ENCODE measurements at regions not wholly inside any gene's neighbourhood (a gene's known extent, or its start where the extent isn't known, plus 50 kb on each side); places are given as distances from the start of the nearest gene placed in this dataset.

DNA sequence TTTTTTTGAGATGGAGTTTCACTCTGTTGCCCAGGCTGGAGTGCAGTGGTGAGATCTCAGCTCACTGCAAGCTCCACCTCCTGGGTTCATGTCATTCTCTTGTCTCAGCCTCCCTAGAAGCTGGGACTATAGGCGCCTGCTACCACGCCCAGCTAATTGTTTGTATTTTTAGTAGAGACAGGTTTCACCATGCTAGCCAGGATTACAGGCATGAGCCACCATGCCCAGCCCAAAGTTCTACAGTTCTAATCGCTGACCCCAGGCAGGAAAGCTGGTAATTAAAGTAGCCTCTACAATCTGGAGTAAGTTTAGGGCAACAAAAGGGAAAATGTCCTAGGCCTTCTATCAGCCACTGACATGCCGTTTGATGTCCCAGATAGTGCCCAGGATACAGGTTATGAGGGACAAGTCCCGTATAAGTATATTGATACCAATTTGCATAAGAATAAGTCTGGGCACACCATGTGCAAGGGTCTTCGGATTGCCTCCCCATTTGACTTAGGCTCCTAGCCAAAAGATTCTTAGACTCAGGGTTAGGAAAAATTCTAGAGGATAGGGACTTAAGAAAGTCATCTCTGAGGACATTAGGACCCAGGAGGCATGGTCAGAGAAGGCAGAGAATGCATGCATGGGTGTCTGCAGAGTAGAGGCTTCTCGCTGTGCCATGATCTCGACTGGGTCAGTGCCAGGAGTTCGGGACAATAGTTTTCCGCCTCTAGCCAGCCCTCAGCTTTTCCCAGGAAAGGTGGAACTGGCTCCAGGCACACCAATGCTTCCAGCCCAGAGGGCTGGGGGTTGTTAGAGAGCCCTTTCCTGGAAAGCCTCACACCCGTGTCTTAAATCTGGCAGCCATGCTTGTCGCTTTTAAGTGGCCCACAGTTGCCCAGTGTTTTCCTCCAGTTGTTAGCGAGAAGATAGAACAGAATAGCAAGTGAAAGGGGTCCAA is 1111.1 kb downstream of the TAF11L14 start:
- WGBS (ENCODE audit: insufficient coverage), result 96% methylated on average over 10 of the region's 13 CpGs
- no peaks in the 10 kb centered on the region for H3K4me1 ChIP-seq (ENCODE audit: control insufficient read depth, insufficient read depth, low read length)
- DNase-seq (ENCODE audit: low read depth in 4 of 6, low spot score in 6 of 6), result no peak
- no peaks in the 10 kb centered on the region for H3K9me3 ChIP-seq (ENCODE audit: control insufficient read depth, insufficient read depth, low read length)
- no peaks in the 10 kb centered on the region for H3K27me3 ChIP-seq (ENCODE audit: control insufficient read depth, insufficient read depth, low read length)
- no peaks in the 10 kb centered on the region for H3K36me3 ChIP-seq (ENCODE audit: control insufficient read depth, insufficient read depth, low read length)
- H3K27ac ChIP-seq (ENCODE audit: low read depth, low read length), result no peak overlapping the region
- H3K4me3 ChIP-seq (ENCODE audit: low read depth, low read length), result no peak overlapping the region

DNA sequence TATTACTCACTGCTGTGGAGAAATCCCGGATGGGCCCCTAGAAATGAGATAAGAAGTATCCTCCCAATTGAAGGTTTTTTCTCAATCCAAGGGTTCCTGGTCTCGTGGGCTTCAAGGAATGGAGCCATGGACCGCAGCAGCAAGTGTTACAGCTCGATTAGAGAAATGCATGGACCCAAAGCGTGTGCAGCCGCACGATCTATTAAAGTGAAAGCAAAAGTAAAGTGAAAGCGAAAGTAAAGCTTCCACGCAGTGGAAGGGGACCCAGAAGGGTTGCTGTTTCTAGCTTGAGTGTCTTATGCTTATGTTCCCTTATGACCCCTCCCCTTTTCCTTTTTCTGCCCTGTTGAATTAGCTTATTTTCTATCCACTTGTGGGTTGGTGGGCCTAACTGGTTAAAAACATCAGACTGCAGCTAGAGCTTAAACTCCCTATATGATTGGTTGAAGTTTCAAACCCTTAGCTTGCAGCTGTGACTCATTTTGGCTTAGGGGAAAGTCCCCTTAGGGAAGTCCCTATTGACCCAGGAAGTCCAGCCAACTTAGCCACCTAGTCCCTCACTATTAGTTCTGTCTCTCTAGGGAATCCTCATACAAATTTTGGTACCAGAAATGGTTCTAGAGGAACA is 1111.8 kb downstream of the TAF11L14 start:
- H3K4me3 ChIP-seq (ENCODE audit: low read depth, low read length), result no peak overlapping the region
- H3K27ac ChIP-seq (ENCODE audit: low read depth, low read length), result no peak overlapping the region
- DNase-seq (ENCODE audit: low read depth in 4 of 6, low spot score in 6 of 6), result no peak

DNA sequence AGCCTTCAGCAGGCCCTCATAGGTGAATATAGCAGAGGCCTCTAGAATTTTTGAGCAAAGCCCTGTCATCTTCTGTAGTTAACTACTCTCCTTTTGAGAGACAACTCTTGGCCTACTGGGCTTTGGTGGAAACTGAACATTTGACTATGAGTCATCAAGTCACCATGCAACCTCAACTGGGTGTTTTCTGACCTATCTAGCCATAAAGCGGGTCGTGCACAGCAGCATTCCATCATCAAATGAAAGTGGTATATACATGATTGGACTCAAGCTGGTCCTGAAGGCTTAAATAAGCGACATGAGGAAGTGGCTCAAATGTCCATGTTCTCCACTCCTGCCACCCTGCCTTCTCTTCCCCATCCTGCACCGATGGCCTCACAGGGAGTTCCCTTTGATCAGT is 1115.5 kb downstream of the TAF11L14 start:
- WGBS (ENCODE audit: insufficient coverage), result no CpG with 5 or more reads among the region's 4 CpGs
- no peak for DNase-seq (ENCODE audit: low read depth in 4 of 6, low spot score in 6 of 6)

More for the DNA sequence above, 1111.8 kb downstream of the TAF11L14 start:
- H3K36me3 ChIP-seq (ENCODE audit: control insufficient read depth, insufficient read depth, low read length), result no peaks in the 10 kb centered on the region
- 95% methylated on average over 4 of the region's 9 CpGs for WGBS (ENCODE audit: insufficient coverage)
- no peaks in the 10 kb centered on the region for H3K4me1 ChIP-seq (ENCODE audit: control insufficient read depth, insufficient read depth, low read length)
- no peaks in the 10 kb centered on the region for H3K9me3 ChIP-seq (ENCODE audit: control insufficient read depth, insufficient read depth, low read length)
- no peaks in the 10 kb centered on the region for H3K27me3 ChIP-seq (ENCODE audit: control insufficient read depth, insufficient read depth, low read length)

DNA sequence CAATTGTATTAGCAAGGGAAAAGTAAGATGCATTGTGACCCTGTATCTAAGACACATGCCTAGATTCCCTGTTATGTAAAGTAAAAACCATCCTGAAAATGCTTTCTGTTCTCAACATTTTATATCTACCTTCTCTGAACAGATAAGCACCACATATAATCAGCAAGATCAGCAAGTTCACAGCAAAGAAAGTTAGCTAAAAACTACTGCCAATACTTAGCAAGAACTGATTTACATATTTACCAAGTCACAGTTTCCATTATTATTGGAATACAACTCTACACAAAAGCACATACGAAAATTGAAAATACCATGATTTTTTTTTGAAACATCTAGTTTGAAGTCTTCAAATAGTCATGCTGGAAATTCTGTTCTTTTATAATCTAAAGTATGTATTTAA is 1118.1 kb downstream of the TAF11L14 start:
- Histone ChIP-seq H3K4me3 (ENCODE audit: low read depth, low read length) (no peak overlapping the region), H3K27me3 (ENCODE audit: control insufficient read depth, insufficient read depth, low read length) (no peaks in the 10 kb centered on the region), H3K4me1 (ENCODE audit: control insufficient read depth, insufficient read depth, low read length) (no peaks in the 10 kb centered on the region), H3K27ac (ENCODE audit: low read depth, low read length) (no peak overlapping the region), H3K36me3 (ENCODE audit: control insufficient read depth, insufficient read depth, low read length) (no peaks in the 10 kb centered on the region), H3K9me3 (ENCODE audit: control insufficient read depth, insufficient read depth, low read length) (no peaks in the 10 kb centered on the region)
- whole genome bisulfite sequencing (ENCODE audit: insufficient coverage), result no CpG with 5 or more reads among the region's 1 CpG
- no peak for DNase-seq (ENCODE audit: low read depth in 4 of 6, low spot score in 6 of 6)

More for the DNA sequence above, 1115.5 kb downstream of the TAF11L14 start:
- Histone ChIP-seq H3K36me3 (ENCODE audit: control insufficient read depth, insufficient read depth, low read length) (no peaks in the 10 kb centered on the region), H3K27me3 (ENCODE audit: control insufficient read depth, insufficient read depth, low read length) (no peaks in the 10 kb centered on the region), H3K9me3 (ENCODE audit: control insufficient read depth, insufficient read depth, low read length) (no peaks in the 10 kb centered on the region), H3K4me3 (ENCODE audit: low read depth, low read length) (no peak overlapping the region), H3K4me1 (ENCODE audit: control insufficient read depth, insufficient read depth, low read length) (no peaks in the 10 kb centered on the region), H3K27ac (ENCODE audit: low read depth, low read length) (no peak overlapping the region)

DNA sequence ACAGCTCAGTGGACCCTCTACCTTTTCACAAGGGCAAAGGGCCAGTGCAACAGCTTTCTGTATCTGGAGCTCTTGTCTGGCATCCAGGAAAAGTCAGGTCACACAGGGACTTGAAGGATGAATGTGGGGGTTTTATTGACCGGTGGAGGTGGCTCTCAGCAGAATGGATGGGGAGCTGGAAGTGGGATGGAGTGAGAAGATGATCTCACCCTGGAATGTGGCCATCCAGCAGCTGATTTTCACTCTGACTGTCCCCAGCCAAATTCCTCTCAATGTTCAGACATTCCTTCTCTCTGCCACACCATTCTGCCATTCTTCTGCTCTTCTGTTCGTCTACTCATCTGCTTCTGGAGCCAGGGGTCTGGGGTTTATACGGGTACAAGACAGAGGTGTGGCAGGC is 1119.9 kb downstream of the TAF11L14 start:
- no peak overlapping the region for H3K27ac ChIP-seq (ENCODE audit: low read depth, low read length)
- WGBS (ENCODE audit: insufficient coverage), result no CpG with 5 or more reads among the region's 3 CpGs

DNA sequence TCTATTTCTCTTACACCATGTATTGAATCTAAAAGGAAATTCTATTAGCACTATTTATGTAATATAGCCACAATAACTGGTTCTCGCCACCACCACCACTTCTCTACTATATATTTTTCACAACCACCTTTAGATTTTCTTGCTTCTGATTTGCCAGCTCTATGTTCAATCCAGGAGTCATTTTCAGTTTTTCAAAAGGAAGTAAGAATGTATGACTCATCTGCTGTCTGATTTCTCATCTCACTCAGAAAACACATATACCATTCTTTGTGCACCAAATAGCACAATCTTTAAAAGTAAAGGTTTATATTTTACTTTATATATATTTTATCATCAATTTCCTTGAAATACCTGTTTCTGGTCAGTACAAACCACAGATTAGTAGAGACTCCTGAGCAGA is 1127.5 kb downstream of the TAF11L14 start:
- Histone ChIP-seq H3K9me3 (ENCODE audit: control insufficient read depth, insufficient read depth, low read length) (no peaks in the 10 kb centered on the region), H3K4me1 (ENCODE audit: control insufficient read depth, insufficient read depth, low read length) (no peaks in the 10 kb centered on the region), H3K27me3 (ENCODE audit: control insufficient read depth, insufficient read depth, low read length) (no peaks in the 10 kb centered on the region), H3K4me3 (ENCODE audit: low read depth, low read length) (no peak overlapping the region), H3K36me3 (ENCODE audit: control insufficient read depth, insufficient read depth, low read length) (no peaks in the 10 kb centered on the region), H3K27ac (ENCODE audit: low read depth, low read length) (no peak overlapping the region)
- no peak for DNase-seq (ENCODE audit: low read depth in 4 of 6, low spot score in 6 of 6)
- WGBS (ENCODE audit: insufficient coverage), result no CpG with 5 or more reads among the region's 1 CpG

More for the DNA sequence above, 1119.9 kb downstream of the TAF11L14 start:
- no peak overlapping the region for H3K4me3 ChIP-seq (ENCODE audit: low read depth, low read length)
- no peaks in the 10 kb centered on the region for H3K9me3 ChIP-seq (ENCODE audit: control insufficient read depth, insufficient read depth, low read length)
- DNase-seq (ENCODE audit: low read depth in 4 of 6, low spot score in 6 of 6), result no peak
- no peaks in the 10 kb centered on the region for H3K4me1 ChIP-seq (ENCODE audit: control insufficient read depth, insufficient read depth, low read length)
- H3K27me3 ChIP-seq (ENCODE audit: control insufficient read depth, insufficient read depth, low read length), result no peaks in the 10 kb centered on the region
- H3K36me3 ChIP-seq (ENCODE audit: control insufficient read depth, insufficient read depth, low read length), result no peaks in the 10 kb centered on the region

DNA sequence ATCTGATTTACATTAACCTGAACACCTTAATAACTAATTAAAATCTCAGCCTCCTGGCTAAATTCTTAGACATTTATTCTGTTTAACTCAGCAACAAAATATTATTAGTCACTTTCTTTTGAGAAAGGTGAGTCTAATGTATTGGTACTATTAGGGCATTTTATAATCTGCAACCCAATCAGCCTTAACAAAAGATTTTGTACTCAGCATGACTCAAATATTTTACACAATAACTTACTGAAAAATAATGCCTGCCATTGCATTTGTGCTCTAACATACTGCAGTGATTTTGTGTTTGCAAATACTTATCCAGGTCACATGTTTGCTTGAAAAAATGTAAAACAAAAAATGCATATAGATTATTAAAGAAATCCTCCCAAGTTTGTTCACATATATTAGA is 1129.9 kb downstream of the TAF11L14 start:
- DNase-seq (ENCODE audit: low read depth in 4 of 6, low spot score in 6 of 6), result no peak
- Histone ChIP-seq H3K27ac (ENCODE audit: low read depth, low read length) (no peak overlapping the region), H3K27me3 (ENCODE audit: control insufficient read depth, insufficient read depth, low read length) (no peaks in the 10 kb centered on the region), H3K36me3 (ENCODE audit: control insufficient read depth, insufficient read depth, low read length) (no peaks in the 10 kb centered on the region), H3K4me1 (ENCODE audit: control insufficient read depth, insufficient read depth, low read length) (no peaks in the 10 kb centered on the region), H3K9me3 (ENCODE audit: control insufficient read depth, insufficient read depth, low read length) (no peaks in the 10 kb centered on the region), H3K4me3 (ENCODE audit: low read depth, low read length) (no peak overlapping the region)

DNA sequence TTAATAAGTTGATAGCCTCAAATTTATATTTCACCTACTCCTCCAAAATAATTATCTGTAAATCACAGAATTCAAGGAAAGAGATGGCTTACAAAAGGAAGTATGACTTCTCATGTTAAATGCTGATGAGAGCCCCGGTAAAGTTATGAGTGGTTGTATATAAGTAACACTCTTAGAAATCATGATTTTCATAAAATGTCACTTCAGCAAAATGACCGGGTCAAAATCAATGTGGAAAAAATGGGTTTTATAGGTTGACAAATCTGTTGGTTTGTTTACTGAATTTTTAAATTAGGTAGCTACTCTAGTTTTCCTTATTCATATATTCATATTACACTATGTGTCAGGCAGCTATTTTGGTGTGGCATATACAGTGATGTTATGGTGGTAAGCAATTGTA is 1131.0 kb downstream of the TAF11L14 start:
- no CpG with 5 or more reads among the region's 2 CpGs for WGBS (ENCODE audit: insufficient coverage)
- Histone ChIP-seq H3K9me3 (ENCODE audit: control insufficient read depth, insufficient read depth, low read length) (no peaks in the 10 kb centered on the region), H3K4me3 (ENCODE audit: low read depth, low read length) (no peak overlapping the region), H3K27ac (ENCODE audit: low read depth, low read length) (no peak overlapping the region), H3K36me3 (ENCODE audit: control insufficient read depth, insufficient read depth, low read length) (no peaks in the 10 kb centered on the region), H3K4me1 (ENCODE audit: control insufficient read depth, insufficient read depth, low read length) (no peaks in the 10 kb centered on the region), H3K27me3 (ENCODE audit: control insufficient read depth, insufficient read depth, low read length) (no peaks in the 10 kb centered on the region)
- DNase-seq (ENCODE audit: low read depth in 4 of 6, low spot score in 6 of 6), result no peak

DNA sequence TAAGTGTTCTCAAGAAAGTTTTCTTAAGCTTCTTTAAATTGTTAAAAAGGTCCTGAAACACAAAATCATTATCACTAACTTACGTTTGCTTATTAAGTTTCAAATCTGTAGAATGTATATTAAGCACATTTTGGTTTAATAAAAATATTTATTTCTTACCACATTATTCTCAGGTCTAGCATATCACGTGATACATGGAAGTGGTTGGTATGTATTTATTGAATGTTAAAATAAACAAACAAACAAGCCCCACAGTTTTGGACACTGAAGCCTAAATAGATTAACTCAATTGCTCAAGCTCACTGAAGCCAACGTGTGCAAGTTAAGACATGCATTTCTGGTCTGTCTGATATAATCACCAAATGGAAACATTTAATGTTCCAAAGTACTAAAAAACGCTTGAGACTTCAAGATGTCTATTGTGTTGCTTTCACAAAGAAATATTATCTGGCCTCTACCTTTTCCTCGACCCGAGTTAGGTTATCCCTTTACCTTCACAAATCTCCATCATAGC is 1136.9 kb downstream of the TAF11L14 start:
- Histone ChIP-seq H3K9me3 (ENCODE audit: control insufficient read depth, insufficient read depth, low read length) (no peaks in the 10 kb centered on the region), H3K4me3 (ENCODE audit: low read depth, low read length) (no peak overlapping the region), H3K27me3 (ENCODE audit: control insufficient read depth, insufficient read depth, low read length) (no peaks in the 10 kb centered on the region), H3K36me3 (ENCODE audit: control insufficient read depth, insufficient read depth, low read length) (no peaks in the 10 kb centered on the region), H3K4me1 (ENCODE audit: control insufficient read depth, insufficient read depth, low read length) (no peaks in the 10 kb centered on the region), H3K27ac (ENCODE audit: low read depth, low read length) (no peak overlapping the region)
- no peak for DNase-seq (ENCODE audit: low read depth in 4 of 6, low spot score in 6 of 6)
- 100% methylated on average over 4 of the region's 6 CpGs for WGBS (ENCODE audit: insufficient coverage)

DNA sequence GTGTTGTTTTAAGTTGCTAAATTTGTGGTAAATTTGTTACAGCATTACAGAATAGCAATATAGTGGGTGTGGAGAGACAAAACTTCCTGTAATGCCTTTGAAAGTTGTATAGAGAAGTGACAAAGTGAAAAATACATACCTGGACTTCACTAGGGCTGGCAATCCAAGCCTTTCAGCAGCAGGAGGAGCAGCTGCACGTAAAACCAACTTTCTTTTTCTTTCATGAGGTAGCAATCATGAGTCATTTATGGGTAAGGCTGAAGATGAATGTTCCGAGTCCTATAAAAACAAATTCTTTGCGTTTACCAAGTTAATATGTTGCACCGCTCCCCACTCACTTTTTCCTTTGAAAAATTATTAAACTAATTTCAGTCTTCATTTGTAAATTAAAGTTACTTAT is 1138.2 kb downstream of the TAF11L14 start:
- Histone ChIP-seq H3K27me3 (ENCODE audit: control insufficient read depth, insufficient read depth, low read length) (no peaks in the 10 kb centered on the region), H3K27ac (ENCODE audit: low read depth, low read length) (no peak overlapping the region), H3K4me1 (ENCODE audit: control insufficient read depth, insufficient read depth, low read length) (no peaks in the 10 kb centered on the region), H3K4me3 (ENCODE audit: low read depth, low read length) (no peak overlapping the region), H3K9me3 (ENCODE audit: control insufficient read depth, insufficient read depth, low read length) (no peaks in the 10 kb centered on the region), H3K36me3 (ENCODE audit: control insufficient read depth, insufficient read depth, low read length) (no peaks in the 10 kb centered on the region)
- no CpG with 5 or more reads among the region's 4 CpGs for WGBS (ENCODE audit: insufficient coverage)
- DNase-seq (ENCODE audit: low read depth in 4 of 6, low spot score in 6 of 6), result no peak

Measured in spinal cord (tissue), 9 donors.